Endothelial cell of umbilical vein (primary cell): ENCODE measurements at regions not wholly inside any gene's neighbourhood (a gene's known extent, or its start where the extent isn't known, plus 50 kb on each side); places are given as distances from the start of the nearest gene placed in this dataset.

Experiments
- BruUV-seq: library from RNA; stranded (reverse); fragments of 400-500 nt; replicated peaks from 2 replicates; lab custom pipeline; 2021; lab: Mats Ljungman, UMichigan
- CTCF ChIA-PET: fragments of 300-600, 350-600 bp; sonication (Branson Sonifier 250); formaldehyde crosslinking; loops from one replicate; lab custom pipeline; 2021; ENCODE audit warnings: antibody characterized with exemption, inconsistent platforms; lab: Charles Lee
- POLR2A ChIA-PET: fragments of 300-600, 350-600 bp; sonication (Branson Sonifier 250); formaldehyde crosslinking; loops from one replicate; lab custom pipeline; 2021; ENCODE audit warnings: antibody characterized with exemption, inconsistent platforms; lab: Charles Lee
- DNase-seq: peaks from one replicate; pipeline ENCODE4 v3.0.0-alpha.2; 2011; ENCODE audit warnings: low read depth, low spot score
- FAIRE-seq: peaks from 2 replicates; lab custom pipeline; 2011; peaks lifted over from hg19 to GRCh38; lab: Jason Lieb, UNC
- H2AFZ ChIP-seq: 2 replicates; pipeline ENCODE4 v1.6.0; 2012; ENCODE audit warnings: low read depth, low read length, control low read depth, inconsistent platforms
- H3K27ac ChIP-seq: 2 replicates; pipeline ENCODE4 v1.5.1; 2011; ENCODE audit warnings: low read depth, mild to moderate bottlenecking, control low read depth, low read length, moderate library complexity; ENCODE audit not compliant: insufficient read depth
- H3K27me3 ChIP-seq, 2 experiments: 2 replicates each; pipeline versions ENCODE4 v1.6.0 to v1.6.1; 2011; ENCODE audit warnings: low read length in 2 of 2, mixed read lengths in 1 of 2; ENCODE audit not compliant: control insufficient read depth in 2 of 2, insufficient read depth in 2 of 2
- H3K36me3 ChIP-seq, 2 experiments: 2 replicates in 1 of 2; 3 replicates in 1 of 2; pipeline ENCODE4 v1.5.1; 2011; ENCODE audit warnings: low read length in 2 of 2, mild to moderate bottlenecking in 1 of 2, moderate library complexity in 1 of 2; ENCODE audit not compliant: control insufficient read depth in 2 of 2, insufficient read depth in 2 of 2; ENCODE audit errors: extremely low read depth in 1 of 2
- H3K4me1 ChIP-seq: 3 replicates; pipeline ENCODE4 v1.5.1; 2011; ENCODE audit warnings: mild to moderate bottlenecking, low read length; ENCODE audit not compliant: control insufficient read depth, insufficient read depth; ENCODE audit errors: extremely low read depth
- H3K4me2 ChIP-seq: 2 replicates; pipeline ENCODE4 v1.6.1; 2011; ENCODE audit warnings: low read length, control low read depth, mixed read lengths; ENCODE audit not compliant: insufficient read depth
- H3K4me3 ChIP-seq, 3 experiments: fragments of 200-600 bp in 1 of 3; sonication (generic), shearing (Covaris generic) in 1 of 3; replicated peaks in 1 of 3; 2 replicates each; pipeline ENCODE4 v1.5.1; 2011 to 2016; ENCODE audit warnings: control low read depth in 3 of 3, low read length in 3 of 3, mild to moderate bottlenecking in 2 of 3, inconsistent platforms in 1 of 3, low read depth in 1 of 3, moderate library complexity in 1 of 3; ENCODE audit not compliant: insufficient read depth in 1 of 3
- H3K79me2 ChIP-seq: 2 replicates; pipeline ENCODE4 v1.6.0; 2012; ENCODE audit warnings: low read length, inconsistent platforms; ENCODE audit not compliant: control insufficient read depth, insufficient read depth
- H3K9ac ChIP-seq: replicated peaks from 2 replicates; pipeline ENCODE3; 2011; ENCODE audit warnings: low read length, control low read depth; ENCODE audit not compliant: insufficient read depth; ENCODE audit errors: extremely low read depth
- H3K9me1 ChIP-seq: replicated peaks from 3 replicates; pipeline ENCODE4 v1.6.0; 2011; ENCODE audit warnings: mild to moderate bottlenecking, low read length; ENCODE audit not compliant: control insufficient read depth, insufficient read depth; ENCODE audit errors: extremely low read depth
- H3K9me3 ChIP-seq: replicated peaks from 2 replicates; pipeline ENCODE4 v1.5.1; 2012; ENCODE audit warnings: low read length, inconsistent platforms; ENCODE audit not compliant: control insufficient read depth, insufficient read depth
- H4K20me1 ChIP-seq: replicated peaks from 2 replicates; pipeline ENCODE3; 2011; ENCODE audit warnings: mild to moderate bottlenecking, low read length; ENCODE audit not compliant: control insufficient read depth, insufficient read depth; ENCODE audit errors: extremely low read depth
- CTCF ChIP-seq, 2 donors: IDR thresholded peaks; 1 replicate in 1 of 2; 2 replicates in 1 of 2; pipeline ENCODE4 v1.5.1; 2011; ENCODE audit warnings: low read length in 2 of 2, mild to moderate bottlenecking in 2 of 2, moderate library complexity in 2 of 2, control low read depth in 1 of 2, inconsistent platforms in 1 of 2, low read depth in 1 of 2; ENCODE audit not compliant: insufficient read depth in 1 of 2; ENCODE audit errors: extremely low read depth in 1 of 2
- EZH2 ChIP-seq: IDR thresholded peaks from 2 replicates; pipeline ENCODE4 v1.6.1; 2012; ENCODE audit warnings: borderline replicate concordance, low read depth, mild to moderate bottlenecking, moderate library complexity, low read length, inconsistent platforms; ENCODE audit not compliant: severe bottlenecking
- FOS ChIP-seq: IDR thresholded peaks from 2 replicates; pipeline ENCODE4 v1.6.1; 2011; ENCODE audit warnings: mild to moderate bottlenecking, low read length, moderate library complexity, borderline replicate concordance; ENCODE audit not compliant: insufficient read depth
- GATA2 ChIP-seq: IDR thresholded peaks from 2 replicates; pipeline ENCODE4 v1.7.0; 2011; ENCODE audit warnings: low read depth, mild to moderate bottlenecking, moderate library complexity, mixed read lengths, low read length; ENCODE audit not compliant: insufficient read length, insufficient read depth
- JUN ChIP-seq: IDR thresholded peaks from 2 replicates; pipeline ENCODE4 v1.6.1; 2011; ENCODE audit warnings: borderline replicate concordance, low read depth; ENCODE audit not compliant: insufficient read length, insufficient read depth
- MAX ChIP-seq: IDR thresholded peaks from 2 replicates; pipeline ENCODE4 v1.6.1; 2011; ENCODE audit not compliant: insufficient read depth, insufficient read length
- MYC ChIP-seq: IDR thresholded peaks from one replicate; pipeline ENCODE4 v1.6.1; 2011; ENCODE audit warnings: mild to moderate bottlenecking, low read depth, low read length
- POLR2A ChIP-seq: IDR thresholded peaks from 2 replicates; pipeline ENCODE4 v1.6.1; 2012; ENCODE audit warnings: low read depth, mild to moderate bottlenecking, control low read depth, low read length
- POLR2AphosphoS5 ChIP-seq: IDR thresholded peaks from 2 replicates; pipeline ENCODE4 v1.6.1; 2012; ENCODE audit warnings: low read depth, mild to moderate bottlenecking, control low read depth, low read length, moderate library complexity; ENCODE audit not compliant: insufficient read depth
- dilution Hi-C: fragments of 300-500 bp; cut with MboI; formaldehyde crosslinking; loops from one replicate; pipeline ENCODE4 v1.15.0; 2019; ENCODE audit warnings: low sequenced_read_pairs; ENCODE audit not compliant: extremely low pct_ligation_motif_present
- intact Hi-C: fragments of 100-400 bp; cut with micrococcal nuclease; formaldehyde crosslinking; loops from one replicate; pipeline ENCODE4 v1.10.0; 2022

DNA sequence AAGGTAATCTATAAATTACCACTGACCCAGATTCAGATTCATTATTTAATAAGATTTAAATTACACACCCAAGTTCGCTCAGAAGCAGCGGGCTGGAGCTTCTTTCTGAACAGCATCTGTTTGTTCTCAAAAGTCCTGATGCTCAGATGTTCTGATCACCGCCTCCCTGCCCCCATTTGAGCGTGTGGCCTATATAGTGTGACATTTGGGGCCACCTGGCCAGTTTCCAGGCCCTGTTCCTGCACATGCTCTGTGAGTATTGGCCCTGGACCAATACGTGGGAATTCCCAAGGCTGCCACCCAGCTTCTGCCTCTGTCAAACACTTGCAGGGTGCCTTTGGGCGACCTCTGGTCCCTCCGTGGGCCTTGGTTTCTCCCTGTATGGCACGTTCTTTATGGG, 228.8 kb downstream of the TFAP2C start:
- FAIRE-seq = no peak
- H3K9ac ChIP-seq = no peak overlapping the region
- H3K4me2 ChIP-seq = no peak overlapping the region
- BruUV-seq = no TSS peak
- no peaks in the 10 kb centered on the region for H3K4me1 ChIP-seq
- CTCF ChIA-PET = no interaction called here
- no peak for DNase-seq
- intact Hi-C loops (no loop called here), dilution Hi-C loops (no loop called here)
- H3K79me2 ChIP-seq = no peaks in the 10 kb centered on the region
- POLR2A ChIA-PET = no interaction called here
- H3K4me3 ChIP-seq = no peak overlapping the region
- H3K27ac ChIP-seq = no peak overlapping the region
- no peak for TF ChIP-seq MAX
- TF ChIP-seq MYC = no peak
- TF ChIP-seq JUN = no peak
- TF ChIP-seq POLR2AphosphoS5 = no peak
- no peak for TF ChIP-seq CTCF (IDR thresholded peaks at IDR 0.05; ENCODE audit: extremely low read depth in 1 of 2, insufficient read depth in 1 of 2, low read depth in 1 of 2, low read length in 2 of 2)
- no peak for TF ChIP-seq FOS
- no peak for TF ChIP-seq POLR2A
- TF ChIP-seq GATA2 = no peak
- TF ChIP-seq EZH2 = no peak
- H3K27me3 ChIP-seq = no peaks in the 10 kb centered on the region
- no peaks in the 10 kb centered on the region for H4K20me1 ChIP-seq
- H3K9me1 ChIP-seq = no peaks in the 10 kb centered on the region
- H3K36me3 ChIP-seq = no peaks in the 10 kb centered on the region
- H3K9me3 ChIP-seq = no peaks in the 10 kb centered on the region
- no peak overlapping the region for H2AFZ ChIP-seq
